ENCODE measurements at regions not wholly inside any gene's neighbourhood (a gene's known extent, or its start where the extent isn't known, plus 50 kb on each side); places are given as distances from the start of the nearest gene placed in this dataset.

DNA sequence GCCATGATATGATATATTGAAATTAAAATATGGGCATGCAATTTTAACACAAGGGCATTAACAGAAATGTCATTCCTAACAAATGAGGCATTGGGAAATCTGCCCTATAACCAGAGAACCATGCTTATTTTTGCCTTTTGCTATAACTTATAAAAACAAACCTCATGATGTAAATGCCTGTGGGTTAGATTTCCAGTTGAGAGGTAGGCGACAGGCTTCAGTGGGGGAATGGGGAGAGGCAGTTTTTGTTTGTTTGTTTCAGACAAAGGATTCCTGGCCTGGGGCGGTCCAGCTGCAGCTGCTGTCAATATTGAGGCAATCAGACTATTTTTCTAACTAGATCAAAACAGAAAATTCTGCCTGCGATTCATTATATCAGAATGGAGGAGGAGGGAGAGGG is 490.4 kb upstream of the CFAP20DC start:
- no peak for DNase-seq

DNA sequence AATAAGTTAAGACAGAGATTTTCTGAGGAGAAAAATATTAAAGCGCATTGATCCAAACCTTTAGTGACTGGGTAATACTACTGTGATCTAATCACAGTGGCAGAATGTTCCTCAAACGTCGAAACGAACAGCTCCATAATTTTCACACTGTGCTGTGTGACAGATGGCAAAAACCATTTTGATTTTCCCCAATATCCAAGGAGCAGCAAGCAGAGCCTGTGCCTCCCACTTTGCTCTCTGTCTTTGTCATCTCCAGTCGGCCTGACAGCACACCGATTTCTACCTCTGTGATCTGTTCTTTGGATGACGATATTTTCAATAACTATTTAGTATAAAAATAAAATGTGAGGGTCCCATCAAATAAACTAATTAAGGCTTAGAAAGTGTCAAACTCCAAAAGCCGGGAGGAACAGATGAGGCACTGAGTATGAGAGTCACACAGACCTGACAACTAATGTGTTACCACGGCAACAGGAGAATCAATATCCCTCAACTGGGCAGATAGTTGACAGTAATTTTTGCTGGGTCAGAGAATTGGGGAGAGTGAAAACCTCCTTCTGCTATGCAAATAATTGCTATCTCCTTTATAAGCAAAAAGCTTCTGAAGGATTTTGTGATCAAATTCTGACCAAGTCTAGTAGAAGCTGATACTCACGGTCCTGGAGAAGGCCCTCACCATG is 489.1 kb upstream of the CFAP20DC start:
- no peak for DNase-seq

DNA sequence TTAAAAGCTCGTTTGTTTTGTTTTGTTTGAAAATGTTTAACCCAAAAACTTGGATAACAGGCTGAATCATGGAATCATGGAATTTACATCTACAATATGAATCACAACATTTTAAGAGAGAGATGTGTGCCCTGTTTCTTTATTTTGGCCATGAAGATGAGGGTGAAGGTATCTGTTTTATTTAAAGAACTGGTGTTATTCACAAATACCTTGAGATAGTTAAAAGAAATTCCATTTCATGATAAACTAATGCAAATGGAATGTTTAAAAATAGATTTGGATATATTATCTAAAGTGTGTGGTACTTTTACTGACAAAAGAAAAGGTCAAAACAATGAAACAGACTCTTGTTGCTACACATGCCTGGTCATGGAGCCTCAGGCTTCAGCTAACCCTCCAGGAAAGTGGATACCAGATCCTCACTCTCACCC is 486.0 kb upstream of the CFAP20DC start:
- DNase-seq, result no peak

DNA sequence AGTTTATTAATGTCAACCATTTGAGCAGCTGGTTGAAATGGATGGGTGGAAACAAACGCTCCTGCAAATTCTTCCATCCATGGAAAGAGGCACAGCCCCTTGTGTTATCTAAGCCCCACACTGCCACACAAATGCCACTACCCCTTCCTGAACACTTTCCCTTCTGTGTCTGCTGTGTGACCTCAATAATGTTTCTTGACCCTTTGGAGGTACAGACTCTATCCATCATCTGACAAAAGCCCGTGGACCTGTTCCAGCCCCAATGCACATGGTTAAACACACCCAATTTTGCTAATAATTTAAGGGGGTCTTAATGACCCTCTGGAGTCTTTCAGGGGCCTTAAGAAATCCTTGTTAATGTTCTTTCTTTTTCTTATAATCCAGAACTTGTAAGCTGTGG is 482.2 kb upstream of the CFAP20DC start:
- DNase-seq, result no peak

DNA sequence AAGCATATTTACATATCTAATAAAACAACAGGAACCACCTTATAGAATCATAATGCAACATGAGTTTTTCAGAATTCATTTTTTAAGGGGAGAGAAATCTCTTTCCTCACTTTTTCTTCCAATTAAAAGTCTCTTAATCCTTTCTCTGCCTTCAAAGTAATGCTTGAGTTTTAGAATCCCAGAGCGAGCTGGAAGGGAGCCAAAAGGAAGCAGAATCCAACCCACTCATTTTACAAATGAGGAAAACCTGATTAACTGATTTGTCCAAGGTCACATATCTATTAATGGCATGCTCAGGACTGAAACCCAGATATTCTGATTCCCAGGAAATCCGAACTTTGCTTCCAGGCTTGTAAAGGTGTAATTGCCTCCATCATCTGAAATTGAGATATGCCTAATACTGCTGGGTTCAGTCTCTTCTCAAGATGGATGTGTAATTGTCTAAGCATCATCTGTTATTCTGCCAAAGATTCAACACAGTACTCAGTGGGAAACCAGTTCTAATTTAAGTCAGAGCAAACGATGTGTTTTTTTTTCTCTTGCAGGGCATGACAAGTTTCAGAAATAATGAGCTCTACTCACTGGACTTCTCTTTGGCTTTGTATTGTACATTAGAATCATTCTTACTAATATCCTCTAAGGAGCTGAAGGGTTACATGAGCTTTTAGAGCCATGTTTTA is 481.4 kb upstream of the CFAP20DC start:
- no peak for DNase-seq

DNA sequence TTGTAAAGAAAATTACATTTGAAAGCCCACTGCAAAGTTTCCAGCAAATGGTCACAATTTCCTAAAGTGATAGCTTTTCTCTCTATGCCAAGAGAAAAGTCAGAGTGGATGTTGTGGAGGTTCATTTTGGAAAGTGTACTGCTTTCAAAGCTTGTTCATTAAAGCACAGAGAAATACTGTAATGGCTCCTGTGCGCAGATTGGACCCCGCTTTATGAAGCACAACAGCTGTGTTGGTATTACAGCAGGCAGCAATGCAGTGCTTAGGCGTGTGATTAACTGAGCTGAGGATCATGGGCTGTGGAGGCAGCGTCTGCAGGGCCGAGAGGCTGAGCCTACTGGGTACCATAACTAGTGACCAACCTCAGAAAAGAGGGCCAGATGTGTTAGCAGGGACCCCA is 478.4 kb upstream of the CFAP20DC start:
- DNase-seq, result no peak

DNA sequence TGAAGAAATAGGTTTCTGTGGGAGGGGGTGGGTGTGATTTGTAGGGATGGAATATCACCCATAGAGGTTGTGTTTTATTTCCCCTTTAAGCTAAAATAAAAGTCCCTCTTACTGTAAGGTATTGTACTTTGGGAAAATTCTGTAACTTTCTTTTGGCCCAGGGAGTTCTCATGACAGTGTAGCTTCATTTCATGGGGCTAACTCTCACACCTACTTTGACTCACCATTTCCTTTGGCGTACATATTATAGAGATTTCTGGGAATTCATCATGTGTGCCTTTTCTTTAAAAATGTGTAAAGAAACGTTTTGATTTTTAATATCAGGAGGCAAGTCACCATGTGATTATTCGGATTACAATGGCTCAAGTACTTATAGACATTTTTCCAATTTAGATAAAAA is 477.7 kb upstream of the CFAP20DC start:
- no peak for DNase-seq

DNA sequence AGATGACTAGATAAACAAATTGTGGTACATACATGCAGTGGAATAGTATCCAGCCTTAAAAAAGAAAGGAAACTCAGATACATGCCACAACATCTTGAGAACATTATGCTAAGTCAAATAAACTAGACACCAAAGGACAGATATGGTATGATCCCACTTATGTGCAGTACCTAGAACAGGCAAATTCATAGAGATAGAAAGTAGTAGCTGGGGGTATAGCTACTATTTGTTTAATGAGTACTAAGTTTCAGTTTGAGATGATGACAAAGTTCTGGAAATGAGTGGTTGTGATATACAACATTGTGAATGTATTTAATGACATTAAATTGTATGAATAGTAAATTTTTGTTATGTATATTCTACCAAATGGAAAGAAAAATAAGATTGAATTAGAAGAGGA is 477.2 kb upstream of the CFAP20DC start:
- no peak for DNase-seq

DNA sequence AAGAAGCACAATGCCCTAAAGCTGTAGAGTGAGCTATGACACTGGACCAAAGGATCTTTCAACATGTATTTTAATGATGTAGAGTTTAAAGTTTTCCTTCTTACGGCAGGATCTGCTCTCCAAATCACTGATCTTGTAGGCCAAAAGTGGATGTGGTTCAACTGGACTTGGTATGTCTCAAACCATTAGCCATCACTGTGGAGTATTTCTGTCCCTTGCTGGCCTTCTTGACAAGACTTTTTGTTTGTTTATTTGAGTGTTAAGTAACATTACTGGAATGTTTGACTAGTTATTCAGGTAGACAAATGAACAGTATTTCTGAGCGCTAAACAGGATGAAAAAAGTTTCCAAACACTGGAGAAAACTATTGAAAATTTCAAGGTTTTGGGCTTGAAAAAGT is 472.7 kb upstream of the CFAP20DC start:
- DNase-seq, result no peak

DNA sequence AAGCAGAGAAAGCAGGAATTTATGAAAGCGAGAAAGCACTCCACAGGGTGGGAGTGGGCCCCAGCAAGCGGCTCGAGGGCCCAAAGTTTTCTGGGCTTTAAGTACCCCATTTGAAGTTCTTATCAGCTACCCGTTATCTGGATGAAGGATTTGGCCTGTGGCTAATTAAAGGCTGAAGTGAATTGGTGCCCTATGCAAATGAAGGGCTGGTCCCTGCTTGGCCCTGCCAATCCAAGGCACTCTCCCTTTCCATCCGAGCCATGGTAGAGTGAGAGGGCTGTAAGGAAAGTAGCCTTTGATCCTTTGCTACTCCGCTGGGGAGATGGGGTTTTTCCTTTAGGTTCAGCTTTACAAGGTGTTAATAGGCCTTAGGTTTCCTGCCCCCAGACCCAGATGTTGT is 469.3 kb upstream of the CFAP20DC start:
- no peak for DNase-seq

DNA sequence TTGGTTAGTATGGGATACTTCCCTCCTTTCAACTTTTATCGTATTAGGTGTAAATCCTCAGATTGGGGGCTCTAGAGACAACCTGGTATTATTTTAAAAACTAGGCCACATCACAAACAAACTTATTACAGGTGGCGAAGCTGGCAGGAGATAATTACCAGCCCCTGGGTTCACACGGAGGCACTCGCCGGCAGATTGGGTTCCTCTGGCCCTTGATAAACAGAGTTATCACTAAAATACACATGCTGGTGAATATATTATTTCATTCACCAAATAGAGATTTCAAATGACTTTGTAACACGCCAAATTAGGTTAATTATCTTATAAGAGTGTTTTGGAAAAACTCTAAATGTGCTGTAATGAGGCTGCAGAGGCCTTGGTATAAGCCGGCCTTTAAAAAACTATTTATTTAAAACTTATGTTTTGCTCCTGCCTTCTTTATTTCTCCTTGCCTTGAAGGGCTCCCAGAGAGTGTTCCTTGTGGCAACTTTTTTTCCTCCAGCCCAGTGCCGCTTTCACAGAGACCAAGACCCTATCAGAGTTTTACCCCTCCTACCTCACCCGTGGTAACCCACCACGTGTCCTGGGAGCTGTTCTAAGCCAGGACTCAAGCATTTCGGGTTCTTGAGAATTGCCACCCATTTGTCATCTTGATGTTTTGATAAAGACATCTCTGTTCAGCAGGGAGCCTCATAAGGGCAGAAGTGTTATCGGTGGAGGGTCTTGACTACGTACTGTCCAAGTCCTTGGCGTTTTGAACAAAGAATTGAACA is 468.6 kb upstream of the CFAP20DC start:
- no peak for DNase-seq

DNA sequence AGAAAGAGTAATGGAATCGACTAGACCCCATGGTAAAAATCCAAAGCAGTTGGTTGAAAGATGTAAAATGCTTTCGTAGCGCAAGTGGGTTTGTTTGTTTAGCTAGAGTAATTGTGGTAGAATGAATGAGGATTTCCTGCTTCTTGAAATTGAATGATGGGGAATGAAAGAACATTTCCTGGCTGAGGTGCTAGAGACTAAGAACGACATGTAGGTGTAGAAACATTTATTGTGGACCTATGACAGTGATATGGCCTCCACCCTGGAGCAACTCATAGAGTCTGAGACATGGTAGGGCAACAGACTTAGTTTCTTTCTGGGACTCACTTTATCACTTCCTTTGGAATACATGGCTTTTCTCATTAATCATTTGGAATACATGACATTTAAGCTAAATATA is 467.6 kb upstream of the CFAP20DC start:
- DNase-seq, result no peak

DNA sequence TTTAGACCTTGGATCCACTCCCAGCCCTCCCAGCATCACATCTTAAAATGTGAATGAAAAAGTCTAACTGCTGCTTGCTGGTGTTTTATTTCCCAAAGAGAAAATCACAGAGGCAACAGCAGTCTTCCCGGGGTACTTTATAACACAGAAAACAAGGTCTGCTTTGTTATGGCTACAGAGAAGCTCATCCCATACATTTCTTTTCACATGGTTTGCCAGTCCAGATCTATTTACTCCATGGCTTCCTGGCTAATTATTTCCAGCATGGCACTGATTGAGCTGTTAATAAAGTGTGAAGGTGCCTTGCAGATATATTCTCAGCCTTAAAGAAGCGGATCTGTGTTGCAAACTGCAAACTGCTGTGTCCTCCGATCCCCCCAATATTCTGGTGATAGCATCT is 466.1 kb upstream of the CFAP20DC start:
- no peak for DNase-seq

DNA sequence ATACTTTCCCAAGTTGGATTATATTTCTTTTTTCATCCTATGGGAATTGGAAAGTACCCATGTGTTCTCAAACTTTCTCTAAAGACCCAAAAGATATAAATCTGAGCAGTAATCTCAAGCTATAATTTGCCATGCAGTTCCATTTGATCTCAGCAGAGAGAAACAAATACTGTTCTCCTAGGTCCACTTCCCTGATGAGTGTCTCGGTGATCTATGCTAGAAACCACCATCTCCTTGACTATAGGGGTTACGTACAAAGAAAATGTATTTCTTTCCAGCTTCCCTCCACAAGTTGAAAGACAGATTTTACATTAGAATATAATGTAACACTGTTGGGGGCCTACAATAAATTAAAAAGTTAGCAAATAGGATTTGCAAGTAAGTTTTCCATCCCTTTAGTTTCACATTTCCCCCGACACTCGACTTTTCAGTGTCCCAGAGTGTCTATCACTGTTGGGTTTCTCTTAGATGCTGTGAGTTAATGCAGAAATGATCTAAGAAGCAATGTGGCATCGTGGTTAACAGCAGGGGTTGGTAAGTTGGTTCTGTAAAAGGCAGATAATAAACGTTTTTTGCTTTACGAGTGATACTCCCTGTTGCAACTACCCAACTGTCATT is 465.1 kb upstream of the CFAP20DC start:
- DNase-seq, result peak in 1 of 2 experiments; percentile 5

DNA sequence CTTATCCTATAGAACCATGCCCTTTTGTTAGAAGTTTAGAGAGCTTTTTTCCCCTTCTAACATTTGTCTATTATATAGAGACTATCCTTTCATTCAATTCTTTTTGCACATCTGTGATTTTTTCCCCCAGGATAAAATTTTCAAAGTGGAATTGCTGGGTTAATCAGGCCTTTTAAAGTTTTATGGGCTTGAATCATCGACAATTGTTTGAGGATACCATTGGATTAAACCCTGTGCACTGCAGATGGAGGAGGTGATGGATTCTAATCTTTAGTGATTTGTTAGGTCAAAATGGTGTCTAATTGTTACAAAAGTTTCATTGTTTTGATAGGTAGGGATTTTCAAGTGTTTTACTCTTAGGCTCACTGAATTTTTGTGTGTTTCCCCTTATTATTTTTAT is 463.7 kb upstream of the CFAP20DC start:
- no peak for DNase-seq

DNA sequence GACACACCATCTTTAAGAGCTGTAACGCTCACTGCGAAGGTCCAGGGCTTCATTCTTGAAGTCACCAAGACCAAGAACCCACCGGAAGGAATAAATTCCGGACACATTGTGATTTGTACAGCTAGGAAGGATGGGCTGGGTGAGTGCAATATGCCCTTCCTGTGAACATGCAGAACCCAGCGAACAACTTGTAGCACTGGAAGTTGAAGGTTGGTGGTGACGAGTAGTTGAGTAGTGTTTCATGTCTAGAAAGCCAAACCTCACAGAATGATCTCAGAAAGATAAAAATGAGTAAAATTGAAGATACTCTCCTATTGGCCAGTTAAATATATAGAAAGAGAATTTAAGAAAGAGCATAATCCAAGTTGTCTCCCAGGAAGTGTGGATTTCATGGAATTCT is 462.2 kb upstream of the CFAP20DC start:
- DNase-seq, result no peak

DNA sequence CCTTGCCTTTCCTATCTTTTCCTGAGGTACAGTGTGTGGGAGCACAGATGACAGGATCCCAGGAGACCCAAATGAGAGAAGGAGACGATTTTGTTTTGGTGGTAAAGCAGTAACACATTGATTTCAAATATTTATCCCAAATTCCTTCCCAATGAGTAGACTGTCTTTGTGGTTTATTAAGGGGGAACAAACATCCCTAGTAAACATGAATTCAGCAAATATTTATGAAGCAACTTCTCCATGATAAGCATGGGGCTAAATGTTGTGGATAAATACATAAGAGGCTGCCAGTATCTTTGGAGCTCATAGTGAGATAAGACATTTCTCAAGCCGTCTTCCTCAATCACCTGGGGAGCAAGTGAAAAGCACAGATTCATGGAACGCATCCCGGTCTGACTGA is 460.8 kb upstream of the CFAP20DC start:
- no peak for DNase-seq

DNA sequence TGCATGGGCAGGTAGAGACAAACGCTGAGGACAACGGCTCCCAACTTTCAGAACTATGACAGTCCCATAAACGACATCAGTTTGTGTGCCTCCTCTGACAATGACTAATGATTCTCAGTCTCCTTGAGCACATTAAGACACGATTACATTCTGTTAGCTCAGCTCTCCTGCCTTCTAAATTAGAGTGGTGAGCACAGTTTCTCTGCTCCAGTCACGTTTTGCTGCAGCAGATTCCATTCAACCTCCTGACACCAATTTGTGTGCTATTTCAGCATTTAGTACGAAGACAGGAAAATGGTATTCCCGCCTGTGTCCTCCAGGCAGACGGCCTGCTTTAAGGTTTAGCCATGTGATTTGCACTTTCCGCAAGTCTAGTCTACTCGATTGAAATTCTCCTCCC is 458.4 kb upstream of the CFAP20DC start:
- DNase-seq, result no peak

DNA sequence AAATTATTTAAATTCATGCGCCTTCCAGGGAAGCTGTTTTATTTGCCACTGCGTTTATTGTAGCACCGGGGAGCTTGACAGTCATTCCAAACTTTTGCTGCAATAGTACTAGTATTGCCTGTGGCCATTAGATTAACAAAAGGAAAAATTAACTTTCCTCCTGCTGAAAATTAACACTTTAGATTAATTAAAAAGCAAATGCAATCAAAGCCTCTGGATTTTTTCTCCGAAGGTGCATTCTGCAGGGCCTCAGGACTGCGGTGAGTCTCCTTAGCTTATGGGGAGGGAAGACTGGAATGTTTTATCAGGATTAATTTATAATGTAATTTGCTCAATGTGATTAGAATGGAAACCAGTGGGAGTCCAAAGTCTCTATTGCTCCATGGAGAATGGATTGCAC is 456.4 kb upstream of the CFAP20DC start:
- no peak for DNase-seq

DNA sequence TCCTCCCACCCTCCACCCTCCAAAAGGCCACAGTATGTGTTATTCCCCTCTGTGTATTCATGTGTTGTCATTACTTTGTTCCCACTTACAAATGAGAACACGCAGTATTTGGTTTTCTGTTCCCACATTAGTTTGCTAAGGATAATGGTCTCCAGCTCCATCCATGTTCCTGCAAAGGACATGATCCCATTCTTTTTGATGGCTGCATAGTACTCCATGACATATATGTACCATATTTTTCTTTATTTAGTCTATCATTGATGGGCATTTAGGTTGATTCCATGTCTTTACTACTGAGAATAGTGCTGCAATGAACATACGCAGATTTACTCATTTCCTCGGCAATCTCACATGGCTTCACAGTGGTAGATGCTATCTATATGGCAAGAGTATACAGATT is 453.6 kb upstream of the CFAP20DC start:
- no peak for DNase-seq

DNA sequence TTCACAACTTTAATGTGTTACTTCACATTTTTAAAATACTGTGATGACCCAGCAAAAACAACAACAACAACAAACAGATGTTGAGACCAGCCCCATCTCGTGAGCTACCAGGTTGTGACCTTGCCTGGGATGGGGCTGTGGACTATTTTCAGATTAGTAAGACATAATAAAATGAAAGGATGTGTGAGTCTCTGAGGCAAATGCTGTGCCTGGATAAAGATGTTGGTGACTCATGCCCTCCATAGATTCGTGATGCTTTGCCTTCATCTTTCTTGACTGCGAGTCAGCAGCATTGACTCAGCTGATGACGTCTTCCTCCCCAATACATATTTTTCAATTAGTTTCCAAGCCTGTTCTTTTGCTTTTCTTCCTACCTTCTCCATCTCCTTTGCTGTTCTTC is 453.0 kb upstream of the CFAP20DC start:
- no peak for DNase-seq

DNA sequence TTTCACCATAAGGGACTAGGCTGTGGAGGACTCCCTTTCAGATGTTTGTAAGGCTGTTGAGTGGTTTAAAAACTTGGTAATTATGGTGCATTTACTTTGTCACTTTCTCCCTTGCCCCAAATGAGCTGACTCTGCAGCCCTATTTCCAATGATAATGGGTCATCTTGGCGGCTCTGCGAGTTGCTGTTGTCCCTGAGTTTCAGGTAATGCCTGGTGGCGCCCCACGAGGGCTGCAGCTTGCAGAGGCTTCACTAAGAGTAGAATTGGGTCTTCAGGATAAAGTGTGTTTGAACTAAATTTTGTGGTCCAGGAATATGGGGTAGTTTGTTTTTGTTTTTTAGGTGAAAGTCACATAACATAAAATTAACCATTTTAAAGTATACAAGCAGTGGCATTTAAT is 450.1 kb upstream of the CFAP20DC start:
- no peak for DNase-seq

DNA sequence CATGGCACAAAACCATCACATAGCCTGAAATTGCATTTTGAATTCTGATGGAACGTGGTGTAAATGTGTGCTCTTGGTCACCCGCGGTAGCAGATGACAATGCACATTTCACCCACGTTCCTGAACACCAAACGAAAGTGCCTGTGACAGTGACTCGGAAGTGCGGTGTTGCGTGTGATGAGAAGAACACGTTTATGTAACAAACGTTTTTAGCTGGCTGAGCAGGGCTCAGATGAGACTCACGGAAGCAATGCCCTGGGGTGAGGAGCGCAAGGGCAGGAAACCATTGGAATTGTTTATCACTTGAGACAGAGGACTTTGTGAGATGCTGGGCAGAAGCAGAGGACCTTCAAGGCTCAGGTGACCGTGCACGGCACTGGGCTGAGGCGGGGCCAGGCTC is 449.2 kb upstream of the CFAP20DC start:
- DNase-seq, result no peak

DNA sequence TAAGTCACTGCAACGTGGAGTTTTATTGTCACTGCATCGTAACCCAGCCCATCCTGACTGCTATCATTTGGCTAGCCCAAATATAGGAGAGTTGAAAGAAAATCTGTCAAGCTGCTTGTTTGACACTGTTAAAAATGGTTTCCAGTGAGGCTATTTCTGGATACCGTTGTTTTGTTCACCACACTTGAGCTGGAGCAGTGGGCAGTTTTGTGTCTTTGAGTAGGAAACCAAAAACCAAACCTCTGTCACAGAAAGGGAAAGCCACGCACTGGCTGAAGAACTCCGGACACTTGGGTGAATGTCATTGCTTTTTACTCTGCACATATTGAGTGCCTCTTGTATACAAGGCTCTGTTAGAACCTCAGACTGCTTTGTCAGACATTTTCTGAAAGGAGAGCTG is 446.4 kb upstream of the CFAP20DC start:
- no peak for DNase-seq

All from AML-193 (cell line).